Common myeloid progenitor, CD34-positive (primary cell): ENCODE measurements at regions not wholly inside any gene's neighbourhood (a gene's known extent, or its start where the extent isn't known, plus 50 kb on each side); places are given as distances from the start of the nearest gene placed in this dataset.

Experiments used
- CTCF ChIA-PET: fragments of 350-600 bp; sonication (Branson Sonifier 250); formaldehyde crosslinking; loops from one replicate; lab custom pipeline; 2021; ENCODE audit warnings: antibody characterized with exemption; lab: Charles Lee
- POLR2A ChIA-PET: fragments of 350-600 bp; sonication (Branson Sonifier 250); formaldehyde crosslinking; loops from one replicate; lab custom pipeline; 2021; ENCODE audit warnings: antibody characterized with exemption; lab: Charles Lee
- DNase-seq, 3 donors: peaks; one replicate each; pipeline versions ENCODE4 v3.0.0 to v3.0.0-alpha.2; 2013
- H3K27ac ChIP-seq, 2 experiments: 1 replicate in 1 of 2; 2 replicates in 1 of 2; pipeline ENCODE4 v1.7.0; 2013; ENCODE audit warnings: inconsistent platforms in 2 of 2, low read length in 2 of 2, mild to moderate bottlenecking in 2 of 2, low read depth in 1 of 2, moderate library complexity in 1 of 2; ENCODE audit not compliant: severe bottlenecking in 2 of 2, insufficient read depth in 1 of 2, poor library complexity in 1 of 2
- H3K27me3 ChIP-seq, 5 experiments: replicated peaks in 2 of 5; 1 replicate in 3 of 5; 2 replicates in 2 of 5; pipeline versions ENCODE4 v1.6.1 to v1.7.0; 2013; ENCODE audit warnings: low read length in 4 of 5, mild to moderate bottlenecking in 2 of 5, moderate library complexity in 2 of 5, inconsistent platforms in 1 of 5; ENCODE audit not compliant: insufficient read depth in 5 of 5, control insufficient read depth in 4 of 5
- H3K36me3 ChIP-seq, 4 experiments: 1 replicate in 2 of 4; 2 replicates in 2 of 4; pipeline versions ENCODE4 v1.6.1 to v1.7.0; 2013; ENCODE audit warnings: low read length in 3 of 4, control low read depth in 1 of 4, mild to moderate bottlenecking in 1 of 4; ENCODE audit not compliant: control insufficient read depth in 4 of 4, insufficient read depth in 4 of 4
- H3K4me1 ChIP-seq, 4 experiments: 1 replicate in 3 of 4; 2 replicates in 1 of 4; pipeline versions ENCODE4 v1.6.1 to v1.7.1; 2013; ENCODE audit warnings: low read length in 3 of 4, mild to moderate bottlenecking in 3 of 4, control low read depth in 1 of 4, inconsistent platforms in 1 of 4, moderate library complexity in 1 of 4; ENCODE audit not compliant: control insufficient read depth in 4 of 4, insufficient read depth in 4 of 4; ENCODE audit errors: control extremely low read depth in 1 of 4
- H3K4me3 ChIP-seq, 7 experiments: 1 replicate in 4 of 7; 2 replicates in 3 of 7; pipeline versions ENCODE4 v1.5.1 to v1.7.0; 2013; ENCODE audit warnings: mild to moderate bottlenecking in 7 of 7, low read length in 6 of 7, moderate library complexity in 6 of 7, inconsistent platforms in 2 of 7, low read depth in 2 of 7, control low read depth in 1 of 7; ENCODE audit not compliant: insufficient read depth in 4 of 7, control insufficient read depth in 1 of 7; ENCODE audit errors: extremely low read depth in 1 of 7
- H3K9me3 ChIP-seq, 5 experiments: 1 replicate in 4 of 5; 2 replicates in 1 of 5; pipeline versions ENCODE4 v1.6.1 to v1.7.1; 2013; ENCODE audit warnings: low read length in 4 of 5, mild to moderate bottlenecking in 2 of 5, inconsistent platforms in 1 of 5, low read depth in 1 of 5, moderate library complexity in 1 of 5; ENCODE audit not compliant: control insufficient read depth in 4 of 5, insufficient read depth in 2 of 5; ENCODE audit errors: control extremely low read depth in 1 of 5
- WGBS: methylation state at CpG from one replicate; pipeline ENCODE4 v1.1.5; 2013; ENCODE audit not compliant: insufficient coverage; 5-methylcytosine and 5-hydroxymethylcytosine counted together

- CTCF ChIA-PET = interaction anchor here (0.6 kb wide), 1 partner anchor 485 kb away, joined by 3 read pairs; no protein-coding TSS in a partner anchor
- Histone ChIP-seq H3K27me3 (no peaks in the 10 kb centered on the region), H3K36me3 (no peaks in the 10 kb centered on the region), H3K9me3 (no peaks in the 10 kb centered on the region), H3K4me1 (no peaks in the 10 kb centered on the region), H3K4me3 (no peak overlapping the region), H3K27ac (no peak overlapping the region)
- POLR2A ChIA-PET = no interaction called here
- 88% methylated on average over 2 of the region's 5 CpGs for WGBS
- DNase-seq = no peak
Measured at GRCh38 chr5:90338712-90339372, 70.7 kb downstream of the CETN3 start.

- WGBS = 100% methylated on average over 1 of the region's 5 CpGs
- Histone ChIP-seq H3K36me3 (no peaks in the 10 kb centered on the region), H3K27me3 (no peaks in the 10 kb centered on the region), H3K27ac (no peak overlapping the region), H3K9me3 (no peaks in the 10 kb centered on the region), H3K4me1 (no peaks in the 10 kb centered on the region), H3K4me3 (no peak overlapping the region)
- ChIA-PET POLR2A (no interaction called here), CTCF (no interaction called here)
- DNase-seq = no peak
Measured at GRCh38 chr5:90337449-90338052, 72.0 kb downstream of the CETN3 start.

- no peak for DNase-seq
- CTCF ChIA-PET = no interaction called here
- Histone ChIP-seq H3K27me3 (no peaks in the 10 kb centered on the region), H3K9me3 (no peaks in the 10 kb centered on the region), H3K27ac (no peak overlapping the region), H3K4me3 (no peak overlapping the region), H3K4me1 (no peaks in the 10 kb centered on the region), H3K36me3 (no peaks in the 10 kb centered on the region)
- POLR2A ChIA-PET = no interaction called here
Measured at GRCh38 chr5:90336752-90337151, 72.8 kb downstream of the CETN3 start.

- Histone ChIP-seq H3K27ac (no peak overlapping the region), H3K4me1 (no peaks in the 10 kb centered on the region), H3K36me3 (no peaks in the 10 kb centered on the region), H3K27me3 (no peaks in the 10 kb centered on the region), H3K9me3 (no peaks in the 10 kb centered on the region), H3K4me3 (no peak overlapping the region)
- ChIA-PET POLR2A (no interaction called here), CTCF (no interaction called here)
- DNase-seq = no peak
- WGBS = 100% methylated on average over 1 of the region's 1 CpG
Measured at GRCh38 chr5:90334741-90335140, 74.8 kb downstream of the CETN3 start.

GRCh38 chr5:90329911-90330310 is 79.6 kb downstream of the CETN3 start:
- Histone ChIP-seq H3K27me3 (no peaks in the 10 kb centered on the region), H3K4me3 (no peak overlapping the region), H3K27ac (no peak overlapping the region), H3K36me3 (no peaks in the 10 kb centered on the region), H3K4me1 (no peaks in the 10 kb centered on the region), H3K9me3 (peaks cover 0 to 4% (median 0%) of the 10 kb centered on the region in 5 experiments)
- CTCF ChIA-PET = no interaction called here
- DNase-seq = no peak
- POLR2A ChIA-PET = no interaction called here
- no CpG with 5 or more reads among the region's 1 CpG for WGBS

- POLR2A ChIA-PET = no interaction called here
- 86% methylated on average over 6 of the region's 7 CpGs for WGBS
Measured at GRCh38 chr5:90326995-90327394, 82.6 kb downstream of the CETN3 start.

GRCh38 chr5:90325093-90325492 is 84.5 kb downstream of the CETN3 start:
- H3K36me3 ChIP-seq = no peaks in the 10 kb centered on the region
- no peak for DNase-seq
- peaks cover 0 to 4% (median 3%) of the 10 kb centered on the region in 5 experiments for H3K9me3 ChIP-seq
- no peak overlapping the region for H3K27ac ChIP-seq
- no peaks in the 10 kb centered on the region for H3K4me1 ChIP-seq
- ChIA-PET POLR2A (no interaction called here), CTCF (no interaction called here)
- WGBS = 100% methylated on average over 1 of the region's 1 CpG
- no peak overlapping the region for H3K4me3 ChIP-seq
- no peaks in the 10 kb centered on the region for H3K27me3 ChIP-seq

More at GRCh38 chr5:90326995-90327394, 82.6 kb downstream of the CETN3 start:
- no peak overlapping the region for H3K27ac ChIP-seq
- H3K4me3 ChIP-seq = no peak overlapping the region
- no peaks in the 10 kb centered on the region for H3K4me1 ChIP-seq
- H3K27me3 ChIP-seq = no peaks in the 10 kb centered on the region
- peaks cover 0 to 4% (median 0%) of the 10 kb centered on the region in 5 experiments for H3K9me3 ChIP-seq
- CTCF ChIA-PET = no interaction called here
- no peak for DNase-seq
- no peaks in the 10 kb centered on the region for H3K36me3 ChIP-seq
